HepG2 (cell line): ENCODE measurements at regions not wholly inside any gene's neighbourhood (a gene's known extent, or its start where the extent isn't known, plus 50 kb on each side); places are given as distances from the start of the nearest gene placed in this dataset.

Source experiments
- ATAC-seq: fragments of 200-7000 bp; cut with Tn5 transposase; 3 replicates; pipeline ENCODE4 v1.9.1; 2020; ENCODE audit warnings: mild to moderate bottlenecking, moderate library complexity
- BruUV-seq: library from RNA; stranded (reverse); fragments of 400-500 nt; replicated peaks from 2 replicates; lab custom pipeline; 2021; lab: Mats Ljungman, UMichigan
- CTCF ChIA-PET: fragments of 300-600 bp; formaldehyde crosslinking; extraction: SDS; loops from one replicate; lab custom pipeline; 2021; ENCODE audit warnings: low total read pairs, inconsistent platforms, low intra/inter-chr PET ratio; lab: Yijun Ruan, JAX
- POLR2A ChIA-PET: fragments of 350-600 bp; sonication (Branson Sonifier 250); formaldehyde crosslinking; loops from one replicate; lab custom pipeline; 2020; ENCODE audit warnings: antibody characterized with exemption, inconsistent platforms; lab: Yijun Ruan, JAX
- DNase-seq: peaks from one replicate; pipeline ENCODE4 v3.0.0-alpha.2; 2015; ENCODE audit warnings: low spot score
- FAIRE-seq: peaks from 3 replicates; lab custom pipeline; 2011; peaks lifted over from hg19 to GRCh38; lab: Jason Lieb, UNC
- H2AFZ ChIP-seq: one replicate; pipeline ENCODE4 v1.6.1; 2011; ENCODE audit warnings: low read length, inconsistent platforms
- H3K27ac ChIP-seq: fragments of 300-600 bp; 3 replicates; pipeline ENCODE4 v1.8.0; 2011; ENCODE audit warnings: mixed run types, mild to moderate bottlenecking, mixed read lengths, low read length, inconsistent platforms; ENCODE audit not compliant: insufficient read depth; ENCODE audit errors: extremely low read length
- H3K27me3 ChIP-seq, 2 experiments: fragments of 200-600 bp in 1 of 2; 2 replicates in 1 of 2; 3 replicates in 1 of 2; pipeline versions ENCODE4 v1.6.0 to v1.8.0; 2011; ENCODE audit warnings: low read length in 2 of 2, mild to moderate bottlenecking in 2 of 2, moderate library complexity in 2 of 2, inconsistent platforms in 1 of 2; ENCODE audit not compliant: insufficient read depth in 2 of 2, control insufficient read depth in 1 of 2
- H3K36me3 ChIP-seq, 2 experiments: fragments of 200-600 bp in 1 of 2; replicated peaks in 1 of 2; 2 replicates in 1 of 2; 3 replicates in 1 of 2; pipeline versions ENCODE4 v1.5.1 to v1.8.0; 2011; ENCODE audit warnings: low read length in 2 of 2, inconsistent platforms in 1 of 2; ENCODE audit not compliant: insufficient read depth in 2 of 2, control insufficient read depth in 1 of 2
- H3K4me1 ChIP-seq: 2 replicates; pipeline ENCODE4 v1.5.1; 2012; ENCODE audit warnings: low read length, inconsistent platforms; ENCODE audit not compliant: insufficient read depth
- H3K4me2 ChIP-seq: 2 replicates; pipeline ENCODE4 v1.6.0; 2011; ENCODE audit warnings: low read depth, low read length, inconsistent platforms
- H3K4me3 ChIP-seq, 3 experiments: fragments of 200-600 bp in 1 of 3; sonication (generic), shearing (Covaris generic) in 1 of 3; replicated peaks in 1 of 3; 2 replicates each; pipeline ENCODE4 v1.5.1; 2011 to 2016; ENCODE audit warnings: low read length in 3 of 3, inconsistent platforms in 2 of 3, low read depth in 2 of 3, mild to moderate bottlenecking in 2 of 3, control low read depth in 1 of 3, mixed read lengths in 1 of 3; ENCODE audit not compliant: insufficient read depth in 1 of 3
- H3K79me2 ChIP-seq: one replicate; pipeline ENCODE4 v1.6.1; 2011; ENCODE audit warnings: low read length, inconsistent platforms; ENCODE audit not compliant: insufficient read depth
- H3K9ac ChIP-seq: 2 replicates; pipeline ENCODE4 v1.6.0; 2011; ENCODE audit warnings: mild to moderate bottlenecking, low read depth, low read length, inconsistent platforms; ENCODE audit not compliant: insufficient read depth
- H3K9me3 ChIP-seq: 2 replicates; pipeline ENCODE4 v1.5.1; 2012; ENCODE audit warnings: mild to moderate bottlenecking, low read length
- H4K20me1 ChIP-seq: 2 replicates; pipeline ENCODE4 v1.6.0; 2011; ENCODE audit warnings: inconsistent platforms, mild to moderate bottlenecking, low read length, moderate library complexity; ENCODE audit not compliant: insufficient read depth
- FOXK2 ChIP-seq: fragments of 450-650 bp; IDR thresholded peaks from 2 replicates; pipeline ENCODE4 v1.6.1; 2016
- HNRNPL ChIP-seq: fragments of 200-400 bp; formaldehyde crosslinking; IDR thresholded peaks from 2 replicates; pipeline ENCODE4 v1.6.1; 2017; ENCODE audit warnings: mild to moderate bottlenecking, low read depth, low read length
- JUND ChIP-seq: sonication (generic); formaldehyde crosslinking; IDR thresholded peaks from 2 replicates; pipeline ENCODE4 v1.8.0; 2022; ENCODE audit warnings: mild to moderate bottlenecking, missing genetic modification reagents
- RXRA ChIP-seq: sonication (generic); formaldehyde crosslinking; IDR thresholded peaks from 2 replicates; pipeline ENCODE4 v1.5.1; 2020; ENCODE audit warnings: missing genetic modification reagents
- TCF7 ChIP-seq: sonication (generic); IDR thresholded peaks from 2 replicates; pipeline ENCODE4 v1.6.1; 2016; ENCODE audit warnings: antibody characterized with exemption, low read depth
- ZFP36L2 ChIP-seq: sonication (generic); formaldehyde crosslinking; IDR thresholded peaks from 2 replicates; pipeline ENCODE4 v1.4.0; 2020; ENCODE audit warnings: missing genetic modification reagents
- ZNF326 ChIP-seq: sonication (generic); formaldehyde crosslinking; IDR thresholded peaks from 2 replicates; pipeline ENCODE4 v1.4.0; 2020; ENCODE audit warnings: missing genetic modification reagents, borderline replicate concordance
- ZNF33B ChIP-seq: sonication (generic); formaldehyde crosslinking; IDR thresholded peaks from 2 replicates; pipeline ENCODE4 v1.5.1; 2020; ENCODE audit warnings: mild to moderate bottlenecking, missing genetic modification reagents
- ZNF34 ChIP-seq: sonication (generic); formaldehyde crosslinking; IDR thresholded peaks from 2 replicates; pipeline ENCODE4 v1.4.0; 2020; ENCODE audit warnings: mild to moderate bottlenecking, missing genetic modification reagents, borderline replicate concordance
- ZNF441 ChIP-seq: sonication (generic); formaldehyde crosslinking; IDR thresholded peaks from 2 replicates; pipeline ENCODE4 v1.7.0; 2021; ENCODE audit warnings: missing genetic modification reagents, borderline replicate concordance
- ZNF460 ChIP-seq: sonication (generic); formaldehyde crosslinking; IDR thresholded peaks from 2 replicates; pipeline ENCODE4 v1.5.1; 2020; ENCODE audit warnings: missing genetic modification reagents, mild to moderate bottlenecking, borderline replicate concordance
- ZNF781 ChIP-seq: sonication (generic); formaldehyde crosslinking; IDR thresholded peaks from 2 replicates; pipeline ENCODE4 v1.5.1; 2020; ENCODE audit warnings: borderline replicate concordance, mild to moderate bottlenecking, missing genetic modification reagents; ENCODE audit errors: not compliant biosample characterization
- WGBS: methylation state at CpG from one replicate; pipeline ENCODE4 v1.1.6; 2017; ENCODE audit warnings: low lambda C conversion rate; 5-methylcytosine and 5-hydroxymethylcytosine counted together
- in situ Hi-C: cut with HindIII; loops from 2 replicates; pipeline ENCODE4 v1.10.0; 2017; ENCODE audit warnings: low pct_unique_long_range_greater_than_20kb; ENCODE audit not compliant: extremely low pct_ligation_motif_present
- intact Hi-C: fragments of 100-400 bp; cut with micrococcal nuclease; formaldehyde crosslinking; loops from one replicate; pipeline ENCODE4 v1.10.0; 2022; ENCODE audit not compliant: unreplicated experiment

GRCh38 chr4:26030260-26030667 lies 116.2 kb downstream of the SMIM20 start:
- H3K9ac ChIP-seq: no peak overlapping the region
- intact Hi-C loops: no loop called here
- peaks cover 33% of the 10 kb centered on the region for H3K4me1 ChIP-seq
- no peak for FAIRE-seq
- H3K4me3 ChIP-seq: no peak overlapping the region
- no peak overlapping the region for H2AFZ ChIP-seq
- in situ Hi-C loops: loop anchor here (25.0 kb wide), 1 partner anchor 382 kb away; no protein-coding TSS in a partner anchor
- no peak for DNase-seq
- BruUV-seq: no TSS peak
- H3K9me3 ChIP-seq: 0 out of 2 replicates have a peak, but pooled peaks cover 7% of the 10 kb centered on the region
- no peaks in the 10 kb centered on the region for H3K79me2 ChIP-seq
- H3K27me3 ChIP-seq: peaks cover 6 to 40% of the 10 kb centered on the region in 2 experiments; a peak in 4 of 5 replicates
- H3K4me2 ChIP-seq: no peak overlapping the region
- no peak overlapping the region for H3K27ac ChIP-seq
- ChIA-PET POLR2A (no interaction called here), CTCF (no interaction called here)
- ATAC-seq: no peak
- TF ChIP-seq ZNF441 (CRISPR knock-in tag) (no peak), ZNF460 (CRISPR knock-in tag) (no peak), ZNF781 (CRISPR knock-in tag) (no peak), JUND (no peak)
- no peaks in the 10 kb centered on the region for H3K36me3 ChIP-seq
- 17% methylated on average over 5 of the region's 5 CpGs for WGBS
- H4K20me1 ChIP-seq: no peaks in the 10 kb centered on the region

GRCh38 chr4:26030780-26031179 lies 116.8 kb downstream of the SMIM20 start:
- ChIA-PET CTCF (no interaction called here), POLR2A (no interaction called here)
- in situ Hi-C loops (loop anchor here (25.0 kb wide), 1 partner anchor 382 kb away; no protein-coding TSS in a partner anchor), intact Hi-C loops (no loop called here)
- Histone ChIP-seq H3K36me3 (no peaks in the 10 kb centered on the region), H3K4me3 (no peak overlapping the region), H2AFZ (no peak overlapping the region), H3K9ac (no peak overlapping the region), H3K27ac (no peak overlapping the region), H3K27me3 (peaks cover 6 to 37% of the 10 kb centered on the region in 2 experiments; a peak in 3 of 5 replicates), H3K4me1 (peaks cover 33% of the 10 kb centered on the region), H4K20me1 (no peaks in the 10 kb centered on the region), H3K9me3 (0 out of 2 replicates have a peak, but pooled peaks cover 7% of the 10 kb centered on the region), H3K79me2 (no peaks in the 10 kb centered on the region), H3K4me2 (no peak overlapping the region)
- BruUV-seq: no TSS peak
- no peak for TF ChIP-seq FOXK2
- TF ChIP-seq ZNF34 (CRISPR knock-in tag): no peak
- no peak for TF ChIP-seq TCF7
- no peak for TF ChIP-seq RXRA (CRISPR knock-in tag)
- TF ChIP-seq ZNF326 (CRISPR knock-in tag): no peak
- no peak for TF ChIP-seq ZFP36L2
- TF ChIP-seq ZNF33B (CRISPR knock-in tag): no peak
- no peak for TF ChIP-seq HNRNPL
- DNase-seq (no peak), FAIRE-seq (no peak), ATAC-seq (no peak)
- 75% methylated on average over 8 of the region's 8 CpGs for WGBS
